Glomerular visceral epithelial cell (primary cell): ENCODE measurements at regions not wholly inside any gene's neighbourhood (a gene's known extent, or its start where the extent isn't known, plus 50 kb on each side); places are given as distances from the start of the nearest gene placed in this dataset.
A peak's percentile ranks its signal among the peaks of the same experiment; 100 is the strongest.
"Not testable (repeated sequence)": the region's sequence is repeated elsewhere in the genome, so short reads cannot be mapped to it uniquely, and the experiment has no call there.

Experiments
- DNase-seq: peaks from one replicate; pipeline ENCODE4 v3.0.0-alpha.2; 2016; ENCODE audit errors: extremely low spot score

- DNase-seq: not testable (repeated sequence)
These were observed 245.4 kb downstream of the BCL2L11 start for GRCh38 chr2:111365986-111366640.

- DNase-seq: not testable (repeated sequence)
These were observed 245.9 kb downstream of the BCL2L11 start for GRCh38 chr2:111366641-111367029.

GRCh38 chr2:111367080-111367479 is 246.4 kb downstream of the BCL2L11 start:
- not testable (repeated sequence) for DNase-seq

- peak; percentile 77 for DNase-seq
These were observed 247.2 kb downstream of the BCL2L11 start for GRCh38 chr2:111367871-111368270.

- DNase-seq: not testable (repeated sequence)
These were observed 247.6 kb downstream of the BCL2L11 start for GRCh38 chr2:111368288-111368687.

- DNase-seq: not testable (repeated sequence)
These were observed 252.3 kb downstream of the BCL2L11 start for GRCh38 chr2:111373060-111373459.

- DNase-seq: not testable (repeated sequence)
These were observed 253.3 kb downstream of the BCL2L11 start for GRCh38 chr2:111373989-111374388.

- not testable (repeated sequence) for DNase-seq
These were observed 254.0 kb downstream of the BCL2L11 start for GRCh38 chr2:111374734-111375133.

- DNase-seq: not testable (repeated sequence)
These were observed 254.7 kb downstream of the BCL2L11 start for GRCh38 chr2:111375320-111375883.

- DNase-seq: not testable (repeated sequence)
These were observed 255.7 kb downstream of the BCL2L11 start for GRCh38 chr2:111376272-111376970.

GRCh38 chr2:111376971-111377352 is 256.2 kb downstream of the BCL2L11 start:
- not testable (repeated sequence) for DNase-seq

GRCh38 chr2:111377386-111377959 is 256.8 kb downstream of the BCL2L11 start:
- not testable (repeated sequence) for DNase-seq

GRCh38 chr2:111378348-111378747 is 257.6 kb downstream of the BCL2L11 start:
- DNase-seq: not testable (repeated sequence)

GRCh38 chr2:111380733-111381439 is 260.2 kb downstream of the BCL2L11 start:
- not testable (repeated sequence) for DNase-seq

- not testable (repeated sequence) for DNase-seq
These were observed 261.0 kb downstream of the BCL2L11 start for GRCh38 chr2:111381530-111382306.

GRCh38 chr2:111382507-111382906 is 261.8 kb downstream of the BCL2L11 start:
- DNase-seq: not testable (repeated sequence)

GRCh38 chr2:111383311-111383710 is 262.6 kb downstream of the BCL2L11 start:
- not testable (repeated sequence) for DNase-seq

- DNase-seq: not testable (repeated sequence)
These were observed 264.7 kb downstream of the BCL2L11 start for GRCh38 chr2:111385226-111385957.

GRCh38 chr2:111390605-111391004 is 269.9 kb downstream of the BCL2L11 start:
- DNase-seq: not testable (repeated sequence)
